ENCODE measurements at regions not wholly inside any gene's neighbourhood (a gene's known extent, or its start where the extent isn't known, plus 50 kb on each side); places are given as distances from the start of the nearest gene placed in this dataset.

DNA sequence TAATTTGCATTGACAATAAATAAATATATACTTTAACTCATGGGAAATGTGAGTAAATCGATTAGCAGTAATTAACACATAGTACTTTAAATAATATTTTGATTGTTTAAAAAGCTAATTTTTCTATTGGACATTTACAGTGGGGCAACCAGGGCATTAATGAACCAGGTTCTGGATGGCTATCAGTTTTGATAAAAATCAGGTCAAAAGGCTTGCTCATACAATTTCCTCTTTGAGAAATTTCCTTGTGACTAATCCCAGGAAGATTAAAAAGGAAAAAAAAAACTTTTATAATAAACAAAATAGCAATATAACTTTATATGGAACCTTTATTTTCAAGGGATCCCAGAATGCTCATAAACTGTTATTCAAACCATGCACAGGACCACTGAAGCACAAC, 497.2 kb upstream of the ZEB2 start:
- no peak for DNase-seq (ENCODE audit: low spot score)

GRCh38 chr2:145016711-145017110, 496.8 kb upstream of the ZEB2 start:
- DNase-seq (ENCODE audit: low spot score) = no peak

- no peak for DNase-seq (ENCODE audit: low spot score)
Observed at GRCh38 chr2:145015561-145015960, 495.6 kb upstream of the ZEB2 start.

DNA sequence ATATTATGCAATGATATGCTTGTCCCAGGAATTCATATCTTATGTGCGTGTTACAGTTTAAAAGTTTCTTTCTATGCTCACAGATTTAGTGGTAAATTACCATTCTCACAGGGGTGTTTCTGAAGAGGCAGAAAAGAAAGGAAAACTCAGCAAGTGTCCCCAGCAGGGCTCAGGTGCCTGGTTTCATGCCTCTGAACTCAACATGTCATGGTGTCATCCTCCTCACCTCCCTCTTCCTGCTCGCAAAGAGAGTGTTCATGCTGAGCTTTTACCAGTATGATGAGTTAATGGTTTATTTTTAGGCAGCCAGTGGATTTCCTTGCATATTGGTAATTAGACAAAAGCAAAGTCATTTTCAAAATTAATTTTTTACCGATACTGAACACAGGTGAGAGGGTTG, 492.9 kb upstream of the ZEB2 start:
- no peak for DNase-seq (ENCODE audit: low spot score)

DNA sequence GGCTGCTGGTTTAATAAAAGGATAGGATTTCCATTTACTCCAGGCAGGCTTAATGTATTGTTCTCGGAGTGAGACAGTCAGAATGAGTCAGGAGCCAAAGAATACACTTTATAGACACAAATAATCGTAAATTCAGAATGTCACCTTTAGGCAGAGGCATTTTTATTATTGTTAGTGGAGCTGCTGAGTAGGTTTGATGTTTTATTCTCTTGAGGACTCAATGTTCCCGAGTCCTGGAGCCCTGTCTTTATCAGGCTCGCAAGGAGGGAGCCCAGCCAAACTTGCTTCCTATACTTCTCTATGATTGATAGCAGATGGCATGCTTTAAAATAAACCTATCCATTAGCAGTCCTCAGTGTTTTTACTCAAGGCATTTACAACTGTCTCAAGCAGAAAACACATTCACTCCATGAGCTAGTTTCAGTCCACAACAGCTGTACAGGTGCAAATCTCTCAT, 492.3 kb upstream of the ZEB2 start:
- DNase-seq (ENCODE audit: low spot score) = no peak

DNA sequence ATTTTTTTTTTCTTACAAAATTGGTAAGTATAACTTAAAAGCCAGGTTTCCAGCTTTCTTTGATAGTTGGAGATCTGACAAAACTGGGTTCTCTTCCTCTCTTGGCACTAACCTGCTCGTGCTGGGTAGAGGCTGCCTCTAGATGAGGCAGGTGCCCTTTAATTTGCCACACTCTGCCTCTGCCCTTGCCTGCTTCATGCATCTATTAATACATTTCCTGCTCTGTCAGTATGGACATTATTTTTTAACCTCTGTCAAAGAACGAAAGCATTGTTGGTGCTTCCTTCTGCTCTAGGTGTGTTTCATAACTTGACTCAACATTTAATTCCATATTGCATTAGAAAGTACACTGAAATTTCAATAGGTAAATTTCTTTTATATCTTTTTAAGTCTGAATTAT, 490.7 kb upstream of the ZEB2 start:
- no peak for DNase-seq (ENCODE audit: low spot score)

DNA sequence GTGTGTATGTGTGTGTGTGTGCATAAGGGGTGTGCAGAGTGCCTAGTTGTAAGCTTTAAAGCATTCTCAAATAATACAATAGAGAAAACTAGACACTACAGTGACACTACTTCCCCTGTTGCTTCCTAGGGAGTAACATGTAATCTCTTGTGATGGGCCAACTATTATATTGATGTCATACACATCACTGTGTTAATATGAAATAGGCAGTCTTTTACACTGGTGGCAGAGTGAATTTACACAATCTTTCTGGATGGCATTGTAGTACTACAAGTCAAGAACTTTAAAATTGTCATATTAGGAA, 488.0 kb upstream of the ZEB2 start:
- no peak for DNase-seq (ENCODE audit: low spot score)

DNA sequence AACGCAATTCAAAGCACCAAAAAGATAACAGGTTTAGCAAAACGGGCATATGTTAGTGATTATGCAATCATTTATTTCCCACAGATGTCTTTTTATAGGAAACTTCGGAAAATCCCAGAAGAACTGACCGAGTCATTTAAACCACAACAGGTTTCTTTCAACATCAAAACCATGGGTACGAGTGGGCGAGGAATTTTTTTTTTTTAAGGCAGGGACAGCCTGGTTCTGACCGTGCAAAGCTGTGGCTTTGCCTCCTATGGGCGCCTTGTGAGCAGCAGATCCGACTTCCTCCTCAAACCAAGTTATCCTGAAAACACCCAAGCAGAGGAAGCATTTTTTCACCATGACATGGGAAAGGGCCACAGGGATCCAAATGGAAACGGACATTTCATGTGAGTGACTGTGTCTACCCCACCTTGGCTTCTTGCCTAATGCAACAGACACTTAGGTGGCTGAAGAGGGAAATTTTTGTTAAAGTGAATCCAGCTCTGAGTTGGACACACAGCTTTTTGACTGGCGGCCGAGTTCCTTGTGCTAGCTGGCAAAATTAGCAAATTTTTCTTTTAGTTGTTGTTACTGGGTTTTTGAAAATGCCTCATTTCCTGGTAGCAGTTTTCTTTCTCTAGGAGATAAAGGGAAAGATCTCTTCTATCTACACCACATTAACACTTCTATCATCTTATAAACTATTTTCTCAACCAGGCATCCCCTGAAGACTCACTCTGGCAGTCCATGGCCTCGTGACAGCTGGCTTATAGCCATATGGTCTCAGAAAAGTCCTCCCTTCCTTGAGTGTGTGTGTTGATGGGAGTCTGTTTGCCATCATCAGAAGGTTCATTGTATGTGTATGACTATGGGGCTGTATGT, 487.4 kb upstream of the ZEB2 start:
- DNase-seq (ENCODE audit: low spot score) = no peak

- no peak for DNase-seq (ENCODE audit: low spot score)
Observed at GRCh38 chr2:145002624-145003023, 482.7 kb upstream of the ZEB2 start.

DNA sequence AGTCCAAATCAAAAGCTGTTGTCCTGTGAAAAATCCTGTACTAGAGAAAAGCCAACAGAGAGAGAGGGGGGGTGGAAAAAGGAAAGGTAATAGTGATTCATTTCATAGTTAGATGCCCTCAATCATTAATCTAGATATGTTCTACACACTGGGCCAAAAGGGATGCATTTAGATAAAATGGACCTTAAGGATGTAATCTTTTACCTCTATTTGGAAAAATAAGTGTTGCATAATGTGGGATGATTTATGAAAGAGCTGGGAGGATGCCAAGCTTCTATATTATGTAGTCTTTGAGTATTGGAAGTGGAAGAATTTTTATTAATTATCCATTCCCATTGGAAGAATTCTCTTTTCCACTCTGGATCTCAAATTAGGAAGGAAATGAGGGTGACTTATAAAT, 480.5 kb upstream of the ZEB2 start:
- no peak for DNase-seq (ENCODE audit: low spot score)

DNA sequence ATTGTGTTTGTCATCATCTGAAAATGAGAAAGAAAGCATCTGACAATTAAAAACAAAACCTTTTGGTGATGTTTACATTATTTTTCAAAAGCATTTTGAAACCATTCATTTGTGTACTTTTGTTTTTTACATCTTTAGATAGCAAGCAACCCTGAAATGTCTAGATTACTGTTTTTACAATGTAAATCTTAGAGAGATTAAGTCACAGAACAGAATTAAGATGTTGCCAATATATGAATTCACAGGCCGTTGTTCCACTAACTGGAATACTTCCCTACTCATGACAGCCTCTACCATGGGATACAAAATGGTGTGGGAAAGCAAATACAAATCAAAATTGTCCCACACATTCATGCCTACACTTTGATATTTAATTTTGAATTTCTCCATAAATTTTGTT, 480.0 kb upstream of the ZEB2 start:
- no peak for DNase-seq (ENCODE audit: low spot score)

DNA sequence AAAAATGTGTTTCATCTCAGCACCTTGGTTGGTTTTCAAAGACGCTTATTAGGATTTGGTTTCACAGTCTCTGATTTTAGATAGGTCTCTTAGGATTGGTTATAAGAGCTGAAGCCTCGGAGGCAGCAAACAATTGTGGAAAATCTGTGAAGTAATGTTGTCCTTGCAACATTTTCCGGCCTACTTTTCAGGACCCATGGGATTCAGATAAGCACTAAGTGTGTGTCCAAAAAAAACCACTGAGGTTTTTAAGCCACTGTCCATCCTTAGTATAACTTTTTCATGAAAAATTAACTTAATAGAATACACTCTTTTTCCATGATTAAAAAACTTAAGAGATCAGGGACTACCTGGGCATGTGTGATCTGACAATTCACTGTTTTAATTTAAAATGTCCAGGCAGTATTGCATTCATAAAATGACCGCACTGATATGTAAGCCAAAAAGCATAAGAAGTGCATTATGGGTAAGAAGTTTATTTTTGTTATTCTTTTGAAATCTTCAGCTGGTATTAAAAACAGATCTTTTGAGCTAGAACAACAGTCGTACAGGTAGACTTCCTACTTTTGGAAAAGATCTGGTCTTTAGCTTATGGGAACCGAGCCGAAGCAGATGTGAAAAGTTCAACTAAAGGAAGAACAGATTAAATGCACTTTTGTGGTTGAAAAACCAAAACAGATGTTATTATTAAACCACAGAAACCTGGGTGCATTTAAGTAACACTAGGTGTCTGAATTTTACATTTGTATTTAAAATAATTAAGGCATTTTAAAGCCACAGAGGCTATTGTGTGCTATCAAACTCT, 479.4 kb upstream of the ZEB2 start:
- DNase-seq (ENCODE audit: low spot score) = no peak

DNA sequence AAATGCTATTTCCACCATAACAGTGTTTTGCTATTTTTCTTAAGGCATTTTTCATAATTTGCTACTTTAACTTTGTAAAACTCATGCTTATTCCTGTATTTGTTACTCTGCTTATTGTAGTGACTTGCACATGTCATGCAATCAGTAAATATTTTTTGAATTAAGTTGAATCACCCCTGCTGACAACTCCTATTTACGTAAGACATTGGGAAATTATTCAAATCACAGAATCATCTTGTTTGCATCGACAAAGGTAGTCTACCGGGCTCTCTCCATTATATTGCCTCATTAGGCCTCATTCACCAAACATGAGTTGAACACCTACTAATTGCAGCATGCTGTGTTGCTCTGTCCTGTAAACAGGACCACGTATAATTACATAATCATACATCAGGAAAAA, 478.5 kb upstream of the ZEB2 start:
- no peak for DNase-seq (ENCODE audit: low spot score)

DNA sequence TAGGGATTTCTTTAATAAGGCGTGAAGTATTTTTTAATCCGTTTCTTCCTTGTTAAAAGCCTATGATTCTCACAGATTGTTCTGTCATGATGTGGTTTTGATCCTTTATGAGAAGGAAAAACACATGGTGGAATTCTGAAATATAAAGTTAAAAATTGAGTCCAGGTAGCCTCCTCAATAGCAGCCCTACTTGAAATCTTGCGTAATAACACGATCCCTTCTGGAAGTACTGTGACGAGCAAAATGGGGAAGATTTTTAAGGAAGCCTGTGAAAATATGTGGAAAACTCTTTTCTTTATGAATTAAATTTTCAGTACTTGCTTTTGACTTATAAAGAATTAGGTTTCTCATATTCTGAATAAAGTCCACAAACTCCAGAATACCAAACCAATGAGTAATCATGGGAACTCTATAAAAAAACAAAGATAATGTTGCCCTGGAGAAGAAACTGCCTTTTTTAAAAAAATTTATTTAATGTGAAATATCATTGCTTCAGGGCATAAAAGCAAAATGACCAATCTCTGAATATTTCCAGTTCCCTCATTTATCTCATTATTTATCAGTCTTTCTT, 476.4 kb upstream of the ZEB2 start:
- no peak for DNase-seq (ENCODE audit: low spot score)

DNA sequence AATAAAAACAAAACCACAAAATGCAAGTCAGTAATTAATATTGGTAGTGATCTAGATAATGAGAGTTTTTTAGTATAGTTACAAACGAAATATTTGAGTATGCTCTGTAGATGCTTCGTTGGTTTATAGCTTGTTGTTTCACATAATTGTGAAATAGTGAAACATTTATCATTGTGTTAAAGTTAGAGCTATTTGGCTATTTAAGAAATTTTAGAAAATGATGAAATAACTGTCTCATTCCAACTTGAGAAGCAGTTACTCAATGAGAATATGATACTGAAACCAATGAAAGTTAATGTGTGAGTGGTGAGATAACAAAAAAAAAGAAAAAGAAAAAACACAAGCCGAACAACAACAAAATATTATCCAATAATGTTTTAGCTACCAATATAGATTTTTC, 475.6 kb upstream of the ZEB2 start:
- DNase-seq (ENCODE audit: low spot score) = no peak

DNA sequence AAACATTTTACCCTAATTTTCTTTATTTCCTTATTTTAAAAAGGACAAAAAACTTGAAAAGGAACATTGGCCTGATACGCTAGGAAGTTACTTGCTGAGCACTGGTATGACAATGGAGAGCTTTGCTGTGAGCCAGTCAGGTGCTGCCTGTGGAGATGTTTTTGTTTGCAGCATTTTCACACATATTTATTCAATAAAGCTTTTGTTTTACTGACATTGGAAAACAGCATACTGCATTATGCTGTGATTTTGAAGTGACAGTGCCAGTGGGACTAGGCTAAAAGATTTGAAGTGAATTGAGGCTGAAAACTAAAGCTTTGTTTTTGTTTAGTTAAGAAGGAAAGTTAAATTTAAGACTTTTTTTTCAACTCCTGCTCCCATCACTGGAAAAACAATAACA, 470.7 kb upstream of the ZEB2 start:
- no peak for DNase-seq (ENCODE audit: low spot score)

DNA sequence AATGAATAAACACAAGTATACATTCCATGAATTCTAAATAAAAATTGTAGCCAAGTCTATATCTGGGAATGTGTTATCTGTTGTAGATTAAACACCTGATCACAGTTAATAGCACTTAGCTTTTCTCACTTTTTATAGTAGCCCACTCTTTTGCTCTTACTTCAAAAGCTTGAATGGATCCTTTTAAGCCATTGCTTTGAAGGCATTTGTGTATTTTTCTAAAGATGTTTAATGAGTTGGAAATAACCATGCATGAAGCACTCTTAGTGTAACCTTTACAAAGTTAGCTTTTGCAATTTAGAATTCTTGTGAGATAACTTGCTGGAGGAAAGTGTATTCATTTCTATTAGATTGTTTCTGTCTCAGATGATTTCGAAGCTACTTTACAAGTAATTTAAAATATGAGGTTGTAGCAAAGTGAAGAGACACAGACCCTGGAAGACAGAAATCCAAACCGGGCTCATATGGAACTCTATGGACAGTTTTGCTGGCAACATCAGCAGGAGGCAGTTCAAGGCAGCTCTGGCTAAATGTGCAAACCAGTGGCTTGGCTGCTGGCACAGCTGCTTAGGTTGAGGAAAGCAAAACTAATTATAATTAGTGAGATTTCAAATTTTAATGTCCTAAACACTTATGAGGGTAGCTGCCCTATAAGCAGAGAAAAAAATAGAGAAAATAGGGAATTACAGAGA, 469.8 kb upstream of the ZEB2 start:
- DNase-seq (ENCODE audit: low spot score) = no peak

GRCh38 chr2:144988591-144988990, 468.7 kb upstream of the ZEB2 start:
- no peak for DNase-seq (ENCODE audit: low spot score)

DNA sequence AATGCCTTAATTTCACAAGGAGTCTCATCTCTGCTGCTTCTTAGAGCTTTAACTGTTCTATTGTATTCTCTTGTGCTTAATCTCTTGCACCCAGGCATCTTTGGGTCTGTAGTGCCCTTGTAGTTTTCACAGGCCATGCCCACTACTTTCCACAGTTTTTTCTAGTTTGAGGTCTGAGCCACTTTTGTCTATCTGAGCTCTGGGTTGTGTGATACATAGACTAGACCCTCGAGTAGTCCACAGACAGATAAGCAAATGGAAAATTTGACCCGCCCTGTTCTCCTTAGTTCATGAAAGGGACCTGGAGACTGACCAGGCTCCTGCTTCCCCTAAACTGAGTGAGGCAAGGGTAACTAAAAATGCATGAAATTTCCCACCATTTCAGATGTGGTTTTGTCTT, 466.8 kb upstream of the ZEB2 start:
- DNase-seq (ENCODE audit: low spot score) = no peak

- DNase-seq (ENCODE audit: low spot score) = no peak
Observed at GRCh38 chr2:144984038-144984437, 464.1 kb upstream of the ZEB2 start.

DNA sequence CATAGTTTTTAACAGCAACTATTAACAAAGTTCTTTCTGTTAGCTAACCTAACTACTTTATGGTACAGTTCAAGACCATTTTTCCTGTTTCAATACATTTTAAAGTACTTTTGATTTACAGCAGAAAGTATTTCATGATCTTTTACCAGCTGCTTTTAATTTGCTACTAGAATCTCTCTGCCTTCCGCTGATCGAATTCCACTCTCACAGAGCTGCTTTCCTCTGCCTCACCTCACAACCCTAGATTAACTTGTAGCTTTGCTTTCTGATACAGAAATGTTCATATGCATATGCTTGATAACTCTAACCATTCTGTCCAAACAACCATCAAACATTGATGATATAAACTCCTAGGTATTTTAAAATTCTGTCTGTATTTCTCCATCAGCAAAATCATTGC, 463.2 kb upstream of the ZEB2 start:
- DNase-seq (ENCODE audit: low spot score) = no peak

- no peak for DNase-seq (ENCODE audit: low spot score)
Observed at GRCh38 chr2:144982481-144982880, 462.6 kb upstream of the ZEB2 start.

DNA sequence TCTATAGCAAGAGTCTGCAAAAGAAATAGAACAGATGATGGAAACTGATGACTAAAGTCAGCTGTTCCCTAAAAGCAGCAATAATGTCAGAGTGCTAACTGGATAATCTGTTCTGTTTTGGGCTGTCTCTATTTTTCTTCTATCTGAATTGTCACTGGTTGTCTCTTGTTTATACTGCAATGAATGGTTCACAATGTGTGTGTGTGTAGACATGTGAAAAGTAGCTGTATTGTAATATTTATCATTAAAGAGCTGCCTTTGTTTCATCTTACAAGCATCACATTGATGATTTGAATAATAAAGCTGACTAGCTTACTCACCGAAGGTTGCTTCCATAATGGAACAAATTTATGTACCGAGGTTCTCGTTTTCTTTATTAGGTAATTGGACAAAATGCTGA, 456.0 kb upstream of the ZEB2 start:
- DNase-seq (ENCODE audit: low spot score) = no peak
